Liver (tissue), 8 donors: ENCODE measurements at regions not wholly inside any gene's neighbourhood (a gene's known extent, or its start where the extent isn't known, plus 50 kb on each side); places are given as distances from the start of the nearest gene placed in this dataset.
"Not testable (repeated sequence)": the region's sequence is repeated elsewhere in the genome, so short reads cannot be mapped to it uniquely, and the experiment has no call there.

Experiments
- DNase-seq: peaks from one replicate; pipeline ENCODE4 v3.0.0-alpha.2; 2017; ENCODE audit warnings: low spot score
- H3K27ac ChIP-seq, 2 donors: one replicate each; pipeline ENCODE4 v1.7.0; 2013; ENCODE audit warnings: inconsistent platforms in 2 of 2, low read length in 2 of 2, control low read depth in 1 of 2, low read depth in 1 of 2, mild to moderate bottlenecking in 1 of 2
- H3K27me3 ChIP-seq, 4 donors: one replicate each; pipeline versions ENCODE4 v1.6.1 to v1.7.0; 2013; ENCODE audit warnings: low read length in 3 of 4, inconsistent platforms in 1 of 4, mild to moderate bottlenecking in 1 of 4, moderate library complexity in 1 of 4; ENCODE audit not compliant: control insufficient read depth in 4 of 4, insufficient read depth in 4 of 4
- H3K36me3 ChIP-seq, 4 donors: one replicate each; pipeline versions ENCODE4 v1.6.1 to v1.7.0; 2013; ENCODE audit warnings: low read length in 3 of 4, mild to moderate bottlenecking in 3 of 4, low read depth in 1 of 4, moderate library complexity in 1 of 4; ENCODE audit not compliant: control insufficient read depth in 4 of 4, insufficient read depth in 3 of 4
- H3K4me1 ChIP-seq, 4 donors: one replicate each; pipeline versions ENCODE4 v1.6.1 to v1.7.0; 2013; ENCODE audit warnings: low read length in 3 of 4, mild to moderate bottlenecking in 3 of 4, moderate library complexity in 1 of 4; ENCODE audit not compliant: control insufficient read depth in 4 of 4, insufficient read depth in 4 of 4
- H3K4me3 ChIP-seq, 3 donors: one replicate each; pipeline versions ENCODE4 v1.6.1 to v1.7.0; 2013; ENCODE audit warnings: low read length in 3 of 3, control low read depth in 1 of 3, low read depth in 1 of 3, mild to moderate bottlenecking in 1 of 3
- H3K9ac ChIP-seq, 2 donors: one replicate each; pipeline ENCODE4 v1.7.0; 2013; ENCODE audit warnings: low read length in 2 of 2, mild to moderate bottlenecking in 2 of 2, moderate library complexity in 2 of 2, control low read depth in 1 of 2, low read depth in 1 of 2
- H3K9me3 ChIP-seq, 4 donors: one replicate each; pipeline versions ENCODE4 v1.6.1 to v1.7.0; 2013; ENCODE audit warnings: low read length in 3 of 4; ENCODE audit not compliant: control insufficient read depth in 4 of 4
- EGR1 ChIP-seq, 2 donors: IDR thresholded peaks; 2 replicates each; pipeline ENCODE4 v1.6.1; 2016 to 2018; ENCODE audit warnings: antibody characterized with exemption in 2 of 2, low read depth in 2 of 2
- FOXA2 ChIP-seq: IDR thresholded peaks from 2 replicates; pipeline ENCODE4 v1.6.1; 2016; ENCODE audit warnings: antibody characterized with exemption
- GABPA ChIP-seq, 2 donors: IDR thresholded peaks in 1 of 2; conservative IDR thresholded peaks in 1 of 2; 2 replicates each; pipeline ENCODE4 v1.6.1; 2016; ENCODE audit warnings: antibody characterized with exemption in 2 of 2, mild to moderate bottlenecking in 1 of 2, moderate library complexity in 1 of 2
- HNF4A ChIP-seq, 2 donors: conservative IDR thresholded peaks; 2 replicates each; pipeline ENCODE4 v1.6.1; 2016; ENCODE audit warnings: antibody characterized with exemption in 2 of 2, mild to moderate bottlenecking in 2 of 2
- HNF4G ChIP-seq: IDR thresholded peaks from 2 replicates; pipeline ENCODE4 v1.6.1; 2016; ENCODE audit warnings: antibody characterized with exemption
- JUND ChIP-seq, 2 donors: IDR thresholded peaks; 2 replicates each; pipeline ENCODE4 v1.6.1; 2016; ENCODE audit warnings: antibody characterized with exemption in 2 of 2
- NR2F2 ChIP-seq: IDR thresholded peaks from 2 replicates; pipeline ENCODE4 v1.6.1; 2016; ENCODE audit warnings: antibody characterized with exemption
- RAD21 ChIP-seq, 2 donors: IDR thresholded peaks; 2 replicates each; pipeline ENCODE4 v1.6.1; 2016; ENCODE audit warnings: antibody characterized with exemption in 2 of 2, mild to moderate bottlenecking in 2 of 2
- RXRA ChIP-seq, 2 donors: IDR thresholded peaks; 2 replicates each; pipeline ENCODE4 v1.6.1; 2017 to 2018; ENCODE audit warnings: antibody characterized with exemption in 2 of 2, mild to moderate bottlenecking in 1 of 2
- SP1 ChIP-seq: IDR thresholded peaks from 2 replicates; pipeline ENCODE4 v1.6.1; 2018; ENCODE audit warnings: antibody characterized with exemption, mild to moderate bottlenecking
- YY1 ChIP-seq: IDR thresholded peaks from 2 replicates; pipeline ENCODE4 v1.6.1; 2016; ENCODE audit warnings: antibody characterized with exemption, mild to moderate bottlenecking
- WGBS: extraction: QIAGEN DNeasy Blood & Tissue Kit; methylation state at CpG from one replicate; pipeline ENCODE4 v1.1.7; 2013; 5-methylcytosine and 5-hydroxymethylcytosine counted together
- TF ChIP-seq, protein P1 (sequence below): IDR thresholded peaks from 2 replicates; pipeline ENCODE4 v1.6.1; 2016; ENCODE audit warnings: antibody characterized with exemption
- TF ChIP-seq, protein P2 (sequence below): fragments of 150-350 bp; IDR thresholded peaks from 2 replicates; pipeline ENCODE4 v1.5.1; 2017; ENCODE audit warnings: improper control_type of control experiment, low read depth, low read length; ENCODE audit not compliant: missing input control
- TF ChIP-seq, protein P3 (sequence below): IDR thresholded peaks from 2 replicates; pipeline ENCODE4 v1.6.1; 2016; ENCODE audit warnings: antibody characterized with exemption, mild to moderate bottlenecking
- TF ChIP-seq, protein P4 (sequence below): IDR thresholded peaks from 2 replicates; pipeline ENCODE4 v1.6.1; 2016; ENCODE audit warnings: antibody characterized with exemption
- donor health status: healthy.
- donor health status: healthy.
- donor health status: healthy.
- donor health status: healthy.
- donor health status: healthy.

DNA sequence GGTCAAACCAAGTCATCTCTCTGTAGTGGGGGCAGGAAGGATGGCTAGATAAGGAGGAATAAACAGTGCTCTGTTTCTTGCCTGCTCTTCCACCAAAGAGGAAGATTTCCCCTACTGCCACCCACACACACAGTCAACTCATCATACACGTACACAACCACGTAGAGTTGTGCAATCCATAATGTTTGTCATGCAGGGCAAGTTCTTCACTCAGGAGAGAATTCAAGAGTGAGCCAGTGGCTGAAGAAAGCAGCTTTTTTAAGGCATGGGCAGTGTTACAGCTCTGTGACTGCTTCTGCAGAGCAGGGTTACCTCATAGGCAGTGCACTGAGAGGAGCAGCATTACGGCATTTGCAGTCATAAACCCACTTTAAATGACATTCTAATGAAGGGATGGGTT, 283.0 kb downstream of the RND3 start:
- H3K9ac ChIP-seq, result no peak overlapping the region
- H3K36me3 ChIP-seq, result no peaks in the 10 kb centered on the region
- H3K9me3 ChIP-seq, result no peaks in the 10 kb centered on the region
- TF ChIP-seq RXRA (IDR thresholded peaks at IDR 0.05) (peak in 1 of 2 donors; percentile 60), EGR1 (IDR thresholded peaks at IDR 0.05; ENCODE audit: low read depth in 2 of 2) (peak; percentile 68 to 72), RAD21 (IDR thresholded peaks at IDR 0.05) (peak; percentile 27 to 37), HNF4A (conservative IDR thresholded peaks at IDR 0.05) (peak in 1 of 2 donors; percentile 52), GABPA (IDR thresholded peaks at IDR 0.05 in 1 of 2, conservative IDR thresholded peaks at IDR 0.05 in 1 of 2) (no peak), FOXA2 (no peak), NR2F2 (no peak), SP1 (no peak), HNF4G (no peak)
- TF ChIP-seq, protein P1, sequence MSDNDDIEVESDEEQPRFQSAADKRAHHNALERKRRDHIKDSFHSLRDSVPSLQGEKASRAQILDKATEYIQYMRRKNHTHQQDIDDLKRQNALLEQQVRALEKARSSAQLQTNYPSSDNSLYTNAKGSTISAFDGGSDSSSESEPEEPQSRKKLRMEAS, result peak; percentile 22
- no peak for DNase-seq
- peaks cover 0 to 6% (median 3%) of the 10 kb centered on the region in 4 donors for H3K4me1 ChIP-seq
- no peak overlapping the region for H3K4me3 ChIP-seq
- H3K27ac ChIP-seq, result no peak overlapping the region
- H3K27me3 ChIP-seq, result no peaks in the 10 kb centered on the region
- 37% methylated on average over 3 of the region's 3 CpGs for WGBS

DNA sequence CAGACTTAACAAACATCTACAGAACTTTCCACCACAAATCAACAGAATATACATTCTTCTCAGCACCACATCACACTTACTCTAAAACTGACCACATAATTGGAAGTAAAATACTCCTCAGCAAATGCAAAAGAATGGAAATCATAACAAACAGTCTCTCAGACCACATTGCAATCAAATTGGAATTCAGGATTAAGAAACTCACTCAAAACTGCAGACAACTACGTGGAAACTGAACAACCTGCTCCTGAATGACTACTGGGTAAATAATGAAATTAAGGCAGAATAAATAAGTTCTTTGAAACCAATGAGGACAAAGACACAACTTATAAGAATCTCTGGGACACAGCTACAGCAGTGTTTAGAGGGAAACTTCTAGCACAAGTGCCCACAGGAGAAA, 292.7 kb downstream of the RND3 start:
- H3K9me3 ChIP-seq, DNase-seq, H3K4me3 ChIP-seq, H3K36me3 ChIP-seq, H3K4me1 ChIP-seq, H3K27me3 ChIP-seq, H3K27ac ChIP-seq, H3K9ac ChIP-seq: not testable (repeated sequence)
- WGBS, result 74% methylated on average over 1 of the region's 1 CpG

DNA sequence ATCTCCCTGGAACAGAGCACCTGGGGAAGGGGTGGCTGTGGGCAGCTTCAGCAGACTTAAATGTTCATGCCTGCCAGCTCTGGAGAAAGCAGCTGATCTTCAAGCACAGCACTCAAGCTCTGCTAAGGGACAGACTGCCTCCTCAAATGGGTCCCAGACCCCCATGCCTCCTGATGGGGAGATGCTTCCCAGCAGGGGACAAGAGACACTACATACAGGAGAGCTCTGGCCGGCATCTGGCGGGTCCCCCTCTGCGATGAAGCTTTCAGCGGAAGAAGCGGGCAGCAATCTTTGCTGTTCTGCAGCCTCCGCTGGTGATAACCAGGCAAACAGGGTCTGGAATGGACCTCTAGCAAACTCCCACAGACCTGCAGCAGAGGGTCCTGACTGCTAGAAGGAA, 294.8 kb downstream of the RND3 start:
- peaks cover 0 to 10% (median 4%) of the 10 kb centered on the region in 4 donors for H3K9me3 ChIP-seq
- WGBS, result 98% methylated on average over 6 of the region's 6 CpGs

More for the DNA sequence above, 294.8 kb downstream of the RND3 start:
- H3K9ac ChIP-seq, result no peak overlapping the region
- H3K4me3 ChIP-seq, result peak overlapping the region in 2 of 3 donors; percentile 5 to 30
- no peaks in the 10 kb centered on the region for H3K27me3 ChIP-seq
- peaks cover 0 to 12% (median 4%) of the 10 kb centered on the region in 4 donors for H3K4me1 ChIP-seq
- no peak for TF ChIP-seq GABPA (IDR thresholded peaks at IDR 0.05 in 1 of 2, conservative IDR thresholded peaks at IDR 0.05 in 1 of 2)
- TF ChIP-seq YY1, result no peak
- TF ChIP-seq, protein P2, sequence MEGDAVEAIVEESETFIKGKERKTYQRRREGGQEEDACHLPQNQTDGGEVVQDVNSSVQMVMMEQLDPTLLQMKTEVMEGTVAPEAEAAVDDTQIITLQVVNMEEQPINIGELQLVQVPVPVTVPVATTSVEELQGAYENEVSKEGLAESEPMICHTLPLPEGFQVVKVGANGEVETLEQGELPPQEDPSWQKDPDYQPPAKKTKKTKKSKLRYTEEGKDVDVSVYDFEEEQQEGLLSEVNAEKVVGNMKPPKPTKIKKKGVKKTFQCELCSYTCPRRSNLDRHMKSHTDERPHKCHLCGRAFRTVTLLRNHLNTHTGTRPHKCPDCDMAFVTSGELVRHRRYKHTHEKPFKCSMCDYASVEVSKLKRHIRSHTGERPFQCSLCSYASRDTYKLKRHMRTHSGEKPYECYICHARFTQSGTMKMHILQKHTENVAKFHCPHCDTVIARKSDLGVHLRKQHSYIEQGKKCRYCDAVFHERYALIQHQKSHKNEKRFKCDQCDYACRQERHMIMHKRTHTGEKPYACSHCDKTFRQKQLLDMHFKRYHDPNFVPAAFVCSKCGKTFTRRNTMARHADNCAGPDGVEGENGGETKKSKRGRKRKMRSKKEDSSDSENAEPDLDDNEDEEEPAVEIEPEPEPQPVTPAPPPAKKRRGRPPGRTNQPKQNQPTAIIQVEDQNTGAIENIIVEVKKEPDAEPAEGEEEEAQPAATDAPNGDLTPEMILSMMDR, result no peak
- no peak for TF ChIP-seq HNF4G
- TF ChIP-seq, protein P3, sequence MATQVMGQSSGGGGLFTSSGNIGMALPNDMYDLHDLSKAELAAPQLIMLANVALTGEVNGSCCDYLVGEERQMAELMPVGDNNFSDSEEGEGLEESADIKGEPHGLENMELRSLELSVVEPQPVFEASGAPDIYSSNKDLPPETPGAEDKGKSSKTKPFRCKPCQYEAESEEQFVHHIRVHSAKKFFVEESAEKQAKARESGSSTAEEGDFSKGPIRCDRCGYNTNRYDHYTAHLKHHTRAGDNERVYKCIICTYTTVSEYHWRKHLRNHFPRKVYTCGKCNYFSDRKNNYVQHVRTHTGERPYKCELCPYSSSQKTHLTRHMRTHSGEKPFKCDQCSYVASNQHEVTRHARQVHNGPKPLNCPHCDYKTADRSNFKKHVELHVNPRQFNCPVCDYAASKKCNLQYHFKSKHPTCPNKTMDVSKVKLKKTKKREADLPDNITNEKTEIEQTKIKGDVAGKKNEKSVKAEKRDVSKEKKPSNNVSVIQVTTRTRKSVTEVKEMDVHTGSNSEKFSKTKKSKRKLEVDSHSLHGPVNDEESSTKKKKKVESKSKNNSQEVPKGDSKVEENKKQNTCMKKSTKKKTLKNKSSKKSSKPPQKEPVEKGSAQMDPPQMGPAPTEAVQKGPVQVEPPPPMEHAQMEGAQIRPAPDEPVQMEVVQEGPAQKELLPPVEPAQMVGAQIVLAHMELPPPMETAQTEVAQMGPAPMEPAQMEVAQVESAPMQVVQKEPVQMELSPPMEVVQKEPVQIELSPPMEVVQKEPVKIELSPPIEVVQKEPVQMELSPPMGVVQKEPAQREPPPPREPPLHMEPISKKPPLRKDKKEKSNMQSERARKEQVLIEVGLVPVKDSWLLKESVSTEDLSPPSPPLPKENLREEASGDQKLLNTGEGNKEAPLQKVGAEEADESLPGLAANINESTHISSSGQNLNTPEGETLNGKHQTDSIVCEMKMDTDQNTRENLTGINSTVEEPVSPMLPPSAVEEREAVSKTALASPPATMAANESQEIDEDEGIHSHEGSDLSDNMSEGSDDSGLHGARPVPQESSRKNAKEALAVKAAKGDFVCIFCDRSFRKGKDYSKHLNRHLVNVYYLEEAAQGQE, result no peak
- no peak for TF ChIP-seq RAD21 (IDR thresholded peaks at IDR 0.05)
- TF ChIP-seq, protein P4, sequence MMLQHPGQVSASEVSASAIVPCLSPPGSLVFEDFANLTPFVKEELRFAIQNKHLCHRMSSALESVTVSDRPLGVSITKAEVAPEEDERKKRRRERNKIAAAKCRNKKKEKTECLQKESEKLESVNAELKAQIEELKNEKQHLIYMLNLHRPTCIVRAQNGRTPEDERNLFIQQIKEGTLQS, result no peak
- TF ChIP-seq, protein P1, result no peak
- no peak for TF ChIP-seq RXRA (IDR thresholded peaks at IDR 0.05)
- no peak for TF ChIP-seq NR2F2
- TF ChIP-seq JUND (IDR thresholded peaks at IDR 0.05), result no peak
- no peak for DNase-seq
- H3K36me3 ChIP-seq, result peaks cover 0 to 7% (median 1%) of the 10 kb centered on the region in 4 donors
- no peak overlapping the region for H3K27ac ChIP-seq
